HFF-Myc (cell line): ENCODE measurements at regions not wholly inside any gene's neighbourhood (a gene's known extent, or its start where the extent isn't known, plus 50 kb on each side); places are given as distances from the start of the nearest gene placed in this dataset.

ENCODE experiments used
- DNase-seq: peaks from one replicate; pipeline ENCODE4 v3.0.0-alpha.2; 2011; ENCODE audit warnings: low read depth; ENCODE audit errors: extremely low read depth
- H3K4me3 ChIP-seq: replicated peaks from 2 replicates; pipeline ENCODE4 v1.5.1; 2011; ENCODE audit warnings: low read depth, mild to moderate bottlenecking, control low read depth, low read length
- TF ChIP-seq, protein P1 (sequence below): IDR thresholded peaks from 2 replicates; pipeline ENCODE4 v1.5.1; 2012; ENCODE audit warnings: mild to moderate bottlenecking, low read depth, low read length, control low read depth; ENCODE audit errors: missing control alignments

DNA sequence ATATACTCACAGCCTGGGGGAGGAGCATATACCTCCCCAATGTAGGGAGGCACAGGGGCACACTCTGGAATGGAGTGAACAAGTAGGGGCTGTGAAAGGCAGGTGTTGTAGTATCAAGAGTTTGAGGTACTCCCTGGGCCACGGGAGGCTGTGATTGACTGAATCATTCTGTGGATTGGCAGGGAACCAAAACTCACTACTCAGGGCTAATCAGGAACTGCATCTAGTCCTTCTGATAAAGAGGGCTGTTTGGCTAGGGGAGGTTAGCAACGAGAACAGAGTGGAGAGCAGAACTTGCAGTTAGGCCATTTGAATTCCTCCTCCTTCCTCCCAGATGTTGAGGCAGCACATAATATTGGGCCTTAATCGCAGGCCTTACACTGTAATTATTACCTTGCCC, 369.2 kb upstream of the MPDZ start:
- H3K4me3 ChIP-seq = no peak overlapping the region
- TF ChIP-seq, protein P1, sequence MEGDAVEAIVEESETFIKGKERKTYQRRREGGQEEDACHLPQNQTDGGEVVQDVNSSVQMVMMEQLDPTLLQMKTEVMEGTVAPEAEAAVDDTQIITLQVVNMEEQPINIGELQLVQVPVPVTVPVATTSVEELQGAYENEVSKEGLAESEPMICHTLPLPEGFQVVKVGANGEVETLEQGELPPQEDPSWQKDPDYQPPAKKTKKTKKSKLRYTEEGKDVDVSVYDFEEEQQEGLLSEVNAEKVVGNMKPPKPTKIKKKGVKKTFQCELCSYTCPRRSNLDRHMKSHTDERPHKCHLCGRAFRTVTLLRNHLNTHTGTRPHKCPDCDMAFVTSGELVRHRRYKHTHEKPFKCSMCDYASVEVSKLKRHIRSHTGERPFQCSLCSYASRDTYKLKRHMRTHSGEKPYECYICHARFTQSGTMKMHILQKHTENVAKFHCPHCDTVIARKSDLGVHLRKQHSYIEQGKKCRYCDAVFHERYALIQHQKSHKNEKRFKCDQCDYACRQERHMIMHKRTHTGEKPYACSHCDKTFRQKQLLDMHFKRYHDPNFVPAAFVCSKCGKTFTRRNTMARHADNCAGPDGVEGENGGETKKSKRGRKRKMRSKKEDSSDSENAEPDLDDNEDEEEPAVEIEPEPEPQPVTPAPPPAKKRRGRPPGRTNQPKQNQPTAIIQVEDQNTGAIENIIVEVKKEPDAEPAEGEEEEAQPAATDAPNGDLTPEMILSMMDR = no peak
- DNase-seq = no peak

GRCh38 chr9:13648068-13648467, 368.6 kb upstream of the MPDZ start:
- no peak for DNase-seq
- no peak overlapping the region for H3K4me3 ChIP-seq
- TF ChIP-seq, protein P1 = no peak

- DNase-seq = no peak
- H3K4me3 ChIP-seq = no peak overlapping the region
- TF ChIP-seq, protein P1 = no peak
These were observed 367.1 kb upstream of the MPDZ start for GRCh38 chr9:13646500-13647021.

GRCh38 chr9:13645557-13645956, 366.1 kb upstream of the MPDZ start:
- H3K4me3 ChIP-seq = no peak overlapping the region
- TF ChIP-seq, protein P1 = no peak
- no peak for DNase-seq

- no peak overlapping the region for H3K4me3 ChIP-seq
- DNase-seq = no peak
- TF ChIP-seq, protein P1 = no peak
These were observed 365.2 kb upstream of the MPDZ start for GRCh38 chr9:13644675-13645074.

DNA sequence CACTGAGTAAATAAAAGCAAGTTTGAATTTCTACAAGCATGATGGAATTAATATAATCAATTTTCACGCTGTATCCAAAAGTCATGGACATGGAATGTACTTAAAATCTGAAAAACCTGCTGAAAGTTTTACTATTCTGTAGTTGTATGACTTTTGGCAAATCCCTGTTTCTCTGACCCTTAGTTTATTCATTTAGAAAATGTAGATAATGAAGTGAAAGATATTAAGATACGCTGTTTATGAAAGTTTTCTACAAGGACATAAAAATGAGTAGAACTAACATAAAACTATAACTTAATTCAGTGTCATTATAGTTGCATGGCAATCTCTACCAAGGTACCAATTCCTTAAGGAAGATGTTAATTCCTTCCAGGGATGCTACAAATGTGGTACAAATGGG, 363.2 kb upstream of the MPDZ start:
- H3K4me3 ChIP-seq = no peak overlapping the region
- DNase-seq = no peak
- TF ChIP-seq, protein P1 = no peak

DNA sequence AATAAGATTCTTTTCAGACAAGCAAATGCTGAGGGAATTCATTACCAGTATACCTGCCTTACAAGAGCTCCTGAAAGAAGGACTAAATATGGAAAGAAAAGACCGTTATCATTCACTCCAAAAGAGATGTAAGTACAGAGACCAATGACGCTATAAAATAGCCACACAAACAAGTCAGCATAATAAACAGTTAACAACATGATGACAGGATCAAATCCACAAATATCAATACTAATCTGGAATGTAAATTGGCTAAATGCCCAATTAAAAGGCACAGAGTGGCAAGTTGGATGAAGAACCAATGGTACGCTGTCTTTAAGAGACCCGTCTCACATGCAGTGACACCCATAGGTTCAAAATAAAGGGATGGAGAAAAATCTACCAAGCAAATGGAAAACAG, 349.6 kb upstream of the MPDZ start:
- TF ChIP-seq, protein P1 = no peak
- H3K4me3 ChIP-seq = no peak overlapping the region
- DNase-seq = no peak
